KBM-7 (cell line): ENCODE measurements at regions not wholly inside any gene's neighbourhood (a gene's known extent, or its start where the extent isn't known, plus 50 kb on each side); places are given as distances from the start of the nearest gene placed in this dataset.

Experiments used
- DNase-seq: peaks from one replicate; pipeline ENCODE4 v3.0.0-alpha.2; 2015
- in situ Hi-C: fragments of 300-500 bp; cut with MboI; formaldehyde crosslinking; loops from 2 replicates; pipeline ENCODE4 v1.14.3; 2020; ENCODE audit warnings: low sequenced_read_pairs, low pct_unique_long_range_greater_than_20kb, mixed read lengths

- in situ Hi-C loops: no loop called here
- peak; percentile 58 for DNase-seq
Measured at GRCh38 chr1:199310708-199311107, 671.9 kb downstream of the PTPRC start.

GRCh38 chr1:199311478-199312262 is 672.8 kb downstream of the PTPRC start:
- in situ Hi-C loops: no loop called here
- no peak for DNase-seq

GRCh38 chr1:199312626-199313025 is 673.8 kb downstream of the PTPRC start:
- DNase-seq: no peak
- in situ Hi-C loops: no loop called here

GRCh38 chr1:199313444-199313843 is 674.6 kb downstream of the PTPRC start:
- DNase-seq: no peak
- in situ Hi-C loops: no loop called here

GRCh38 chr1:199319341-199319740 is 680.5 kb downstream of the PTPRC start:
- in situ Hi-C loops: no loop called here

GRCh38 chr1:199322278-199322677 is 683.4 kb downstream of the PTPRC start:
- in situ Hi-C loops: no loop called here
- no peak for DNase-seq

More at GRCh38 chr1:199319341-199319740, 680.5 kb downstream of the PTPRC start:
- no peak for DNase-seq

GRCh38 chr1:199333180-199333579 is 694.3 kb upstream of the NR5A2 start:
- no peak for DNase-seq
- in situ Hi-C loops: no loop called here

GRCh38 chr1:199335496-199335895 is 692.0 kb upstream of the NR5A2 start:
- in situ Hi-C loops: no loop called here
- no peak for DNase-seq

- in situ Hi-C loops: no loop called here
- no peak for DNase-seq
Measured at GRCh38 chr1:199336745-199337640, 690.5 kb upstream of the NR5A2 start.

GRCh38 chr1:199338760-199339159 is 688.8 kb upstream of the NR5A2 start:
- no peak for DNase-seq
- in situ Hi-C loops: no loop called here

- in situ Hi-C loops: no loop called here
- no peak for DNase-seq
Measured at GRCh38 chr1:199352351-199352750, 675.2 kb upstream of the NR5A2 start.

GRCh38 chr1:199353906-199354305 is 673.6 kb upstream of the NR5A2 start:
- in situ Hi-C loops: no loop called here
- no peak for DNase-seq

- DNase-seq: no peak
- in situ Hi-C loops: no loop called here
Measured at GRCh38 chr1:199356561-199356960, 670.9 kb upstream of the NR5A2 start.

- in situ Hi-C loops: no loop called here
- no peak for DNase-seq
Measured at GRCh38 chr1:199357599-199357998, 669.9 kb upstream of the NR5A2 start.

- DNase-seq: no peak
- in situ Hi-C loops: no loop called here
Measured at GRCh38 chr1:199362996-199363395, 664.5 kb upstream of the NR5A2 start.

- in situ Hi-C loops: no loop called here
- DNase-seq: no peak
Measured at GRCh38 chr1:199373139-199373538, 654.4 kb upstream of the NR5A2 start.

- no peak for DNase-seq
- in situ Hi-C loops: no loop called here
Measured at GRCh38 chr1:199377211-199377610, 650.3 kb upstream of the NR5A2 start.

- in situ Hi-C loops: no loop called here
- DNase-seq: no peak
Measured at GRCh38 chr1:199383793-199384192, 643.7 kb upstream of the NR5A2 start.

- no peak for DNase-seq
- in situ Hi-C loops: no loop called here
Measured at GRCh38 chr1:199394856-199395255, 632.7 kb upstream of the NR5A2 start.

- no peak for DNase-seq
- in situ Hi-C loops: no loop called here
Measured at GRCh38 chr1:199396456-199396855, 631.1 kb upstream of the NR5A2 start.
